PC-3 (cell line): ENCODE measurements at regions not wholly inside any gene's neighbourhood (a gene's known extent, or its start where the extent isn't known, plus 50 kb on each side); places are given as distances from the start of the nearest gene placed in this dataset.
A peak's percentile ranks its signal among the peaks of the same experiment; 100 is the strongest.

Source experiments
- ATAC-seq: fragments of 200-7000 bp; cut with Tn5 transposase; 2 replicates; pipeline ENCODE4 v1.9.1; 2020; ENCODE audit warnings: mild to moderate bottlenecking, moderate library complexity
- BruUV-seq: library from RNA; stranded (reverse); fragments of 400-500 nt; replicated peaks from 2 replicates; lab custom pipeline; 2021; lab: Mats Ljungman, UMichigan
- CTCF ChIA-PET: fragments of 300-600 bp; sonication (Branson Sonifier 250); formaldehyde crosslinking; loops from one replicate; lab custom pipeline; 2022; ENCODE audit warnings: antibody characterized with exemption; lab: Charles Lee
- POLR2A ChIA-PET: fragments of 300-600 bp; sonication (Branson Sonifier 250); formaldehyde crosslinking; loops from one replicate; lab custom pipeline; 2022; ENCODE audit warnings: antibody characterized with exemption; ENCODE audit not compliant: unreplicated experiment; lab: Charles Lee
- DNase-seq: peaks from one replicate; pipeline ENCODE4 v3.0.0-alpha.2; 2015
- H2AFZ ChIP-seq: fragments of 300-600 bp; sonication (generic); 2 replicates; pipeline ENCODE4 v1.6.0; 2016; ENCODE audit warnings: antibody characterized with exemption, low read length
- H3F3A ChIP-seq: fragments of 300-600 bp; sonication (generic); one replicate; pipeline ENCODE4 v1.6.0; 2017; ENCODE audit warnings: antibody characterized with exemption, low read length, control low read depth, mild to moderate bottlenecking; ENCODE audit not compliant: unreplicated experiment
- H3K27ac ChIP-seq: fragments of 300-600 bp; sonication (generic); 2 replicates; pipeline ENCODE4 v1.5.1; 2016; ENCODE audit warnings: mild to moderate bottlenecking, low read length
- H3K27me3 ChIP-seq: fragments of 300-600 bp; sonication (generic); 2 replicates; pipeline ENCODE4 v1.6.1; 2016; ENCODE audit warnings: low read length, mixed read lengths
- H3K36me3 ChIP-seq: fragments of 300-600 bp; sonication (generic); 2 replicates; pipeline ENCODE4 v1.6.1; 2016; ENCODE audit warnings: low read depth, mixed run types, low read length, mixed read lengths
- H3K4me1 ChIP-seq: fragments of 300-600 bp; sonication (generic); 2 replicates; pipeline ENCODE4 v1.5.1; 2016; ENCODE audit warnings: low read length; ENCODE audit not compliant: insufficient read depth
- H3K4me2 ChIP-seq: fragments of 300-600 bp; sonication (generic); 2 replicates; pipeline ENCODE4 v1.6.0; 2016; ENCODE audit warnings: low read length
- H3K4me3 ChIP-seq: fragments of 300-600 bp; sonication (generic); 2 replicates; pipeline ENCODE4 v1.5.1; 2016; ENCODE audit warnings: mild to moderate bottlenecking, low read length, mixed read lengths
- H3K79me2 ChIP-seq: fragments of 300-600 bp; sonication (generic); 2 replicates; pipeline ENCODE4 v1.6.1; 2017; ENCODE audit warnings: low read length, mixed read lengths
- H3K9ac ChIP-seq: fragments of 300-600 bp; sonication (generic); 2 replicates; pipeline ENCODE4 v1.6.0; 2016; ENCODE audit warnings: mild to moderate bottlenecking, low read length
- H3K9me2 ChIP-seq: fragments of 300-600 bp; sonication (generic); replicated peaks from 2 replicates; pipeline ENCODE4 v1.6.1; 2016; ENCODE audit warnings: mixed run types, low read length, mixed read lengths
- H3K9me3 ChIP-seq: fragments of 300-600 bp; sonication (generic); 2 replicates; pipeline ENCODE4 v1.6.1; 2016; ENCODE audit warnings: low read length, mixed read lengths
- H4K20me1 ChIP-seq: fragments of 300-600 bp; sonication (generic); 2 replicates; pipeline ENCODE4 v1.6.1; 2016; ENCODE audit warnings: low read length, mixed read lengths
- CTCF ChIP-seq: fragments of 300-600 bp; sonication (generic); conservative IDR thresholded peaks from 2 replicates; pipeline ENCODE4 v1.5.1; 2017; ENCODE audit warnings: antibody characterized with exemption, low read depth, mild to moderate bottlenecking, low read length
- EZH2 ChIP-seq: fragments of 300-600 bp; sonication (generic); IDR thresholded peaks from one replicate; pipeline ENCODE4 v1.6.1; 2017; ENCODE audit warnings: antibody characterized with exemption, mild to moderate bottlenecking, low read length; ENCODE audit not compliant: unreplicated experiment
- EZH2phosphoT487 ChIP-seq: fragments of 300-600 bp; sonication (generic); IDR thresholded peaks from 2 replicates; pipeline ENCODE4 v1.6.1; 2018; ENCODE audit warnings: mild to moderate bottlenecking, antibody characterized with exemption, low read length, borderline replicate concordance
- intact Hi-C: fragments of 100-400 bp; cut with micrococcal nuclease; formaldehyde crosslinking; loops from 2 replicates; pipeline ENCODE4 v1.9.0; 2023

DNA sequence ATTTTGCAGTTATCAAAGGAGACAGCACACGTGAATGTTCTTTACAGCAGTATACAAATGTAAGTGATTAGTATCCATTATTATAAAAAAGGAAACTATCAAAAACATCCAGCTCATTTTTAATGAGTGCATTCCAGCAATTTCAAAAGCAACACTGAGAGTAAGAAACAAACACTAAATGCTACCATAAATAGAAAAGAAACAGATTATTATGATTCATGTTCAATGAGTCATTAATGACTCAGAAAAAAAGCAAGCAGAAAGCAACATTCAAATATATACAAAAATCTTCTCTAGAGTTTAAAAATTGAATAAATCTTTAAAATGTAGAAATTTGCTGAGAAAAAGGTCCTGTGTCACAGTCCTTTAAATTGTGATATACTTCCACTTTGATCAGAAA, 346.5 kb upstream of the FMR1 start:
- TF ChIP-seq EZH2phosphoT487: no peak
- no peak for TF ChIP-seq CTCF
- TF ChIP-seq EZH2: no peak
- peaks cover 9% of the 10 kb centered on the region; the same call in 1 of the 2 replicates for H3K4me1 ChIP-seq
- ATAC-seq (no peak), DNase-seq (peak; percentile 29)
- no peaks in the 10 kb centered on the region for H4K20me1 ChIP-seq
- no peaks in the 10 kb centered on the region for H3K27me3 ChIP-seq
- no peaks in the 10 kb centered on the region for H3F3A ChIP-seq
- intact Hi-C loops: no loop called here
- 0 out of 2 replicates have a peak overlapping the region, but pooled peaks have one; percentile 37 for H3K4me2 ChIP-seq
- no peaks in the 10 kb centered on the region for H3K36me3 ChIP-seq
- H3K9ac ChIP-seq: no peak overlapping the region
- POLR2A ChIA-PET: no interaction called here
- peak overlapping the region; percentile 18; the same call in 1 of the 2 replicates for H3K27ac ChIP-seq
- no peaks in the 10 kb centered on the region for H3K9me3 ChIP-seq
- CTCF ChIA-PET: no interaction called here
- no peak overlapping the region for H3K4me3 ChIP-seq
- H2AFZ ChIP-seq: no peak overlapping the region
- H3K9me2 ChIP-seq: no peaks in the 10 kb centered on the region
- BruUV-seq: no TSS peak
- H3K79me2 ChIP-seq: no peaks in the 10 kb centered on the region

DNA sequence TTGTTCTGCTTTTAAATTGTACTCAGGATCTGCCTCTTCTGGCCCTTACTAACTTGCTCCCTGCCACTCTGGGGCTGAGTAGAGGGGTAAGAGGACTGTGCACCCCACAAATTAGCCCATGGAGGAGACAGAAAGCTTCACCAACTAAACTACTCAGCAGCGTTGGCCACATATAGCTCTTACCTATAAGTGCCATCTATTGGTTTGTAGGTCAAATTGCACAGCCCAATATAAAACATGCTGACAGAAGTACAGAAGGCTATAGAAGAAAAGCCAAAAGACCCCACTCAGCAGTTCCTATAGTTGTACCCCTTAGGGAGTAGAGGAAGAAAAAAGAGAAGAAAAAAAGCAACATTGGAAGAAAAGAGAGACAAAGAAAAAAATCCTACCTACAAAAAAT, 341.2 kb upstream of the FMR1 start:
- H3K4me3 ChIP-seq: no peak overlapping the region
- TF ChIP-seq EZH2 (no peak), CTCF (peak; percentile 24; the same call in 1 of the 2 replicates)
- H3K9me3 ChIP-seq: no peaks in the 10 kb centered on the region
- DNase-seq: no peak
- H2AFZ ChIP-seq: no peak overlapping the region
- no peak overlapping the region for H3K9ac ChIP-seq
- H4K20me1 ChIP-seq: no peaks in the 10 kb centered on the region
- no TSS peak for BruUV-seq
- no peaks in the 10 kb centered on the region for H3F3A ChIP-seq
- peaks cover 1% of the 10 kb centered on the region; the same call in 1 of the 2 replicates for H3K4me1 ChIP-seq
- H3K27me3 ChIP-seq: no peaks in the 10 kb centered on the region
- no peaks in the 10 kb centered on the region for H3K9me2 ChIP-seq
- ChIA-PET CTCF (no interaction called here), POLR2A (no interaction called here)
- no peak for ATAC-seq
- H3K79me2 ChIP-seq: no peaks in the 10 kb centered on the region
- H3K27ac ChIP-seq: no peak overlapping the region
- no peaks in the 10 kb centered on the region for H3K36me3 ChIP-seq
- no peak overlapping the region for H3K4me2 ChIP-seq
- intact Hi-C loops: no loop called here

DNA sequence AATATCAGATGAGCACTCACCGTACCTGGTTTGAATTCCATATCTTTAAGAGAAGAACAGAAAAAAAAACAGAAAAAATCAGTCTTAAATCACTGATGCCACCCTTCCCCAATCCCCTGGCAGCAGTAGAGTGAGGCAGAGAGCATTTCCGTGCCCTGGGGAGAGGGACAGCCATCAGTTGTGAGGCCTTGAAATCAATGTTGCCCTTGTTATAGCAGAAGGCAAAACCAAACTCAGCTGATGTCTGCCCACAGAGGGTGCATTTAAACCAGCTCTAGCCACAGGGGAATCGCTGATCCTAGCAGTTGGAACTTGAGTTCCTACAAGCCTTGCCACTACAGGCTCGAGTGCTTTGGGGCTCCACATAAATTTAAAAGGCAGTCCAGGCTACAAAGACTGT, 338.5 kb upstream of the FMR1 start:
- Histone ChIP-seq H3K36me3 (no peaks in the 10 kb centered on the region), H3K27ac (no peak overlapping the region), H3K9ac (no peak overlapping the region), H3K9me3 (no peaks in the 10 kb centered on the region), H3K27me3 (no peaks in the 10 kb centered on the region), H3K4me3 (no peak overlapping the region), H3K79me2 (no peaks in the 10 kb centered on the region), H2AFZ (no peak overlapping the region), H4K20me1 (no peaks in the 10 kb centered on the region), H3K4me2 (no peak overlapping the region), H3K4me1 (no peaks in the 10 kb centered on the region), H3K9me2 (no peaks in the 10 kb centered on the region), H3F3A (no peaks in the 10 kb centered on the region)
- intact Hi-C loops: no loop called here
- CTCF ChIA-PET: no interaction called here
- POLR2A ChIA-PET: no interaction called here
- BruUV-seq: no TSS peak
- DNase-seq: no peak
- no peak for TF ChIP-seq EZH2
- TF ChIP-seq EZH2phosphoT487: no peak
- TF ChIP-seq CTCF: no peak
- ATAC-seq: no peak
